KMS-11 (cell line): ENCODE measurements at regions not wholly inside any gene's neighbourhood (a gene's known extent, or its start where the extent isn't known, plus 50 kb on each side); places are given as distances from the start of the nearest gene placed in this dataset.

Source experiments
- H2AFZ ChIP-seq: fragments of 200-600 bp; sonication (generic); 2 replicates; pipeline ENCODE4 v1.6.1; 2016; ENCODE audit warnings: antibody characterized with exemption, mixed run types, low read depth
- H3K27ac ChIP-seq: fragments of 200-600 bp; sonication (generic); 2 replicates; pipeline ENCODE4 v1.6.1; 2016; ENCODE audit warnings: mild to moderate bottlenecking, mixed run types
- H3K27me3 ChIP-seq: fragments of 200-600 bp; sonication (generic); 2 replicates; pipeline ENCODE4 v1.6.1; 2017; ENCODE audit warnings: mild to moderate bottlenecking, low read depth, mixed run types, moderate library complexity; ENCODE audit not compliant: insufficient read depth
- H3K36me3 ChIP-seq: fragments of 200-600 bp; sonication (generic); 2 replicates; pipeline ENCODE4 v1.6.1; 2017; ENCODE audit warnings: mild to moderate bottlenecking, mixed run types; ENCODE audit not compliant: insufficient read depth
- H3K4me1 ChIP-seq: fragments of 200-600 bp; sonication (generic); 2 replicates; pipeline ENCODE4 v1.6.1; 2016; ENCODE audit warnings: mild to moderate bottlenecking, low read depth, mixed run types; ENCODE audit not compliant: poor library complexity, severe bottlenecking
- H3K4me2 ChIP-seq: fragments of 200-600 bp; sonication (generic); 2 replicates; pipeline ENCODE4 v1.7.0; 2016; ENCODE audit warnings: mild to moderate bottlenecking, mixed run types
- H3K4me3 ChIP-seq: fragments of 200-600 bp; sonication (generic); IDR thresholded peaks from 2 replicates; pipeline ENCODE4 v1.6.1; 2017; ENCODE audit warnings: low read depth, low read length, mixed read lengths; ENCODE audit not compliant: insufficient read depth
- H3K79me2 ChIP-seq: fragments of 200-600 bp; sonication (generic); 2 replicates; pipeline ENCODE4 v1.6.1; 2016; ENCODE audit warnings: low read depth, mixed run types; ENCODE audit not compliant: insufficient read depth
- H3K9ac ChIP-seq: fragments of 200-600 bp; sonication (generic); 2 replicates; pipeline ENCODE4 v1.6.1; 2016; ENCODE audit warnings: mild to moderate bottlenecking, mixed run types
- H4K20me1 ChIP-seq: fragments of 200-600 bp; sonication (generic); 2 replicates; pipeline ENCODE4 v1.6.1; 2016; ENCODE audit warnings: mild to moderate bottlenecking, mixed run types; ENCODE audit not compliant: insufficient read depth
- TF ChIP-seq, protein P1 (sequence below): fragments of 200-600 bp; sonication (generic); conservative IDR thresholded peaks from 2 replicates; pipeline ENCODE4 v1.6.1; 2017; ENCODE audit warnings: low read depth, mild to moderate bottlenecking, antibody characterized with exemption, low read length, moderate library complexity, mixed read lengths

DNA sequence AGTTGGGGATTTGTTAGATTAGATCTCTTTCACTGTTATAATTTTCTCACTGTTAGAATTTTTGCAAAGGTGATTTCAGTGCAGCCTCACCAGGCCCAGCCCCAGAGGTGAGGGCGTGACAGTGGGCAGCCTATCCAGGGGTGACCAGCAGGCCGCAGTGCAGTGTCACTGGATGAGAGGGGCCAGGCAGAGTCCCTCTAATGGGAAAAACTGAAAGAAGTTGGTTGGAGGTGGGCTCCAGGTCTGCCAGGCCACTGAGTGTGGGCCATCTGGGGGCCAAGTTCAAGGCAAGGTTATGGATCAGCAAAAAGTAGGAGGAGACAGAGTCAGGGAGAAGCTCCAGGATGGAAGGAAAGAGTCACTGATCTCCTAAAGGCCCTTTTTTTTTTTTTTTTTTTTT is 90.5 kb upstream of the SDK1 start:
- H3K27me3 ChIP-seq = no peaks in the 10 kb centered on the region
- TF ChIP-seq, protein P1, sequence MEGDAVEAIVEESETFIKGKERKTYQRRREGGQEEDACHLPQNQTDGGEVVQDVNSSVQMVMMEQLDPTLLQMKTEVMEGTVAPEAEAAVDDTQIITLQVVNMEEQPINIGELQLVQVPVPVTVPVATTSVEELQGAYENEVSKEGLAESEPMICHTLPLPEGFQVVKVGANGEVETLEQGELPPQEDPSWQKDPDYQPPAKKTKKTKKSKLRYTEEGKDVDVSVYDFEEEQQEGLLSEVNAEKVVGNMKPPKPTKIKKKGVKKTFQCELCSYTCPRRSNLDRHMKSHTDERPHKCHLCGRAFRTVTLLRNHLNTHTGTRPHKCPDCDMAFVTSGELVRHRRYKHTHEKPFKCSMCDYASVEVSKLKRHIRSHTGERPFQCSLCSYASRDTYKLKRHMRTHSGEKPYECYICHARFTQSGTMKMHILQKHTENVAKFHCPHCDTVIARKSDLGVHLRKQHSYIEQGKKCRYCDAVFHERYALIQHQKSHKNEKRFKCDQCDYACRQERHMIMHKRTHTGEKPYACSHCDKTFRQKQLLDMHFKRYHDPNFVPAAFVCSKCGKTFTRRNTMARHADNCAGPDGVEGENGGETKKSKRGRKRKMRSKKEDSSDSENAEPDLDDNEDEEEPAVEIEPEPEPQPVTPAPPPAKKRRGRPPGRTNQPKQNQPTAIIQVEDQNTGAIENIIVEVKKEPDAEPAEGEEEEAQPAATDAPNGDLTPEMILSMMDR = no peak
- no peaks in the 10 kb centered on the region for H3K36me3 ChIP-seq
- no peaks in the 10 kb centered on the region for H3K4me1 ChIP-seq
- no peak overlapping the region for H3K27ac ChIP-seq
- H2AFZ ChIP-seq = no peak overlapping the region
- no peaks in the 10 kb centered on the region for H3K79me2 ChIP-seq
- no peak overlapping the region for H3K4me2 ChIP-seq
- no peaks in the 10 kb centered on the region for H4K20me1 ChIP-seq
- no peak overlapping the region for H3K9ac ChIP-seq
- H3K4me3 ChIP-seq = no peak overlapping the region

DNA sequence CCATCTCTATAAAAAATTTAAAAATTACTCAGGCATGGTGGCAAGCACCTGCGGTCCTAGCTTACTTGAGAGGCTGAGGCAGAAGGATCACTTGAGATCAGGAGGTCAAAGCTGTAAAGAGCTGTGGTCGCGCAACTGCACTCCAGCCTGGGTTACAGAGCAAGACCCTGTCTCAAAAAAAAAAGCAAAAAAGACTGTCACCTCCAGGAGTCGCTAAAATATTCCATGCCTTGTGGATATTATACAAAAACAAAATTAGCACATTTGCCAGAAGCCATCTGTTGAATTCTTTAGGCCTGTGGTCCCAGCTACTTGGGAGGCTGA is 87.0 kb upstream of the SDK1 start:
- no peaks in the 10 kb centered on the region for H3K36me3 ChIP-seq
- no peak overlapping the region for H3K27ac ChIP-seq
- no peaks in the 10 kb centered on the region for H4K20me1 ChIP-seq
- no peaks in the 10 kb centered on the region for H3K79me2 ChIP-seq
- TF ChIP-seq, protein P1 = no peak
- H3K27me3 ChIP-seq = no peaks in the 10 kb centered on the region
- no peak overlapping the region for H3K4me2 ChIP-seq
- H2AFZ ChIP-seq = no peak overlapping the region
- H3K9ac ChIP-seq = no peak overlapping the region
- no peak overlapping the region for H3K4me3 ChIP-seq
- no peaks in the 10 kb centered on the region for H3K4me1 ChIP-seq

DNA sequence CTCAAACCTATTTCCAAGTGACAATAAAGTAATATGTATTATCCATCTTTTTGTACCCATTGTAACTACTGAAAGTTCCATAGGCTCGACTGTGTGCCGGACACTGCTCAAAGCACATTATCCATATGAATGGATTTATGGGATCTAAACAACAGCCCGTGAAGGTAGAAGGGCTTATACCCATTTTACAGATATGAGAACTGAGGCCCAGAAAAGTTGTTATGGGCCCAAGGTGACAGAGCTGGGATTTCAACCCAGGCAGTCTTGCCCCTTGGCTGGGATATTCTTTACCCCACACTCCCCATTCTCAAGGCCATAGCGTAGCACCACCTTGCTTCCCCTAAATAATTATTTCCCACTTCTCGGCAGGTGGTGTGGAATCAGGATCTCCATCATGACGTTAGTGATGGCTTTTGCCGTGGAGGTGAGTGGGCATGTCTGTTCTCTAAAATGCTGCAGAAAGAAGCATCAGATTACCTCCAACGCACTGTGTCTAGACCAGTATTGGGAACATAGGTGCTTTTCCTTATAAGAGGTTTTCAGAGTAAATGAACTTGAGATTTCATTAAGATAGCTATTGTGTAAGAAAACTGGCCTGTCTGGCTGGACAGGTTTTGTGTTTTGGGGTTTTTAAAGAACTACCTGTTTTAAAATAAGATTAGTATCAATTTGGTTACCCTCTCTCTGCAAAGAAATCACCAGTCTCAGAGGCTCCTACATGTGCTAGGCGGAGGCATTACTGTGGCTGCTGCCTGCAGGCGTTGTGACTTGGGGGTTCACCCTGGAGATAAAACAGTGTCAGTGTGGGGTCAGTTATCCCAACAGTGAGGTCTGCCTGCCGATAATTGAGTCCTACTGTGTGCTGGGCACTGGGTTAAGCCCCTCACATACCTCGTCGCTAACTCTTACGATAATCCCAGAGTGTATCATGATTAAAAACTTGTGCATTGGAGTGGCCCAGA is 85.1 kb upstream of the SDK1 start:
- no peak overlapping the region for H3K4me3 ChIP-seq
- no peaks in the 10 kb centered on the region for H3K79me2 ChIP-seq
- TF ChIP-seq, protein P1 = no peak
- no peaks in the 10 kb centered on the region for H3K4me1 ChIP-seq
- no peaks in the 10 kb centered on the region for H3K36me3 ChIP-seq
- no peak overlapping the region for H3K9ac ChIP-seq
- no peak overlapping the region for H3K27ac ChIP-seq
- H3K27me3 ChIP-seq = no peaks in the 10 kb centered on the region
- H3K4me2 ChIP-seq = no peak overlapping the region
- H2AFZ ChIP-seq = no peak overlapping the region
- no peaks in the 10 kb centered on the region for H4K20me1 ChIP-seq

DNA sequence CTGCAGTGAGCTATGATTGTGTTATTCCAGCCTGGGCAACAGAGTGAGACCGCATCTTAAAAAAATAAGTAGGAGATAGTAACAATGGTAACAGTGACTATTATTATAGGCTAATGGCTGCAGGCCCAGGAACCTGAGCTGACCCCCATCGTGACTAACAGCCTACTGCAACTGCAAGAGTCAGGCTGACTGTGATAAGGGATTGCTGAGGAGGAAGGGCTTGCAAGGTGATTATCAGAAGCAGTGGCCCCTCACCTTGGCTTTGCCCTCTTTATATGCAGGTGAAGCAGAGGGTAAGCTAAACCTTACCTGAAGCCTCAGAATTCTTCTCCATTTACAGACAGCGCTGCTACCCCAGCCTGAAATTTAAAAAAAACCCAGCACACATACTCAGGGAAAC is 83.9 kb upstream of the SDK1 start:
- TF ChIP-seq, protein P1 = no peak
- no peak overlapping the region for H3K9ac ChIP-seq
- H3K36me3 ChIP-seq = no peaks in the 10 kb centered on the region
- no peak overlapping the region for H2AFZ ChIP-seq
- no peaks in the 10 kb centered on the region for H3K4me1 ChIP-seq
- H3K79me2 ChIP-seq = no peaks in the 10 kb centered on the region
- H3K27ac ChIP-seq = no peak overlapping the region
- H3K27me3 ChIP-seq = no peaks in the 10 kb centered on the region
- H4K20me1 ChIP-seq = no peaks in the 10 kb centered on the region
- no peak overlapping the region for H3K4me2 ChIP-seq
- H3K4me3 ChIP-seq = no peak overlapping the region
